GM23338 (cell line): ENCODE measurements at regions not wholly inside any gene's neighbourhood (a gene's known extent, or its start where the extent isn't known, plus 50 kb on each side); places are given as distances from the start of the nearest gene placed in this dataset.

Experiments
- EZH2 ChIP-seq: fragments of 200-600 bp; sonication (generic); IDR thresholded peaks from one replicate; pipeline ENCODE4 v1.8.0; 2017; ENCODE audit warnings: antibody characterized with exemption, mild to moderate bottlenecking, low read depth; ENCODE audit not compliant: unreplicated experiment
- TF ChIP-seq, protein P1 (sequence below), 2 experiments: fragments of 200-600 bp in 1 of 2; sonication (generic) in 1 of 2; conservative IDR thresholded peaks; 2 replicates each; pipeline versions ENCODE4 v1.5.1 to v1.6.1; 2016 to 2017; ENCODE audit warnings: antibody characterized with exemption in 2 of 2, low read depth in 2 of 2, mild to moderate bottlenecking in 2 of 2, moderate library complexity in 1 of 2
- TF ChIP-seq, protein P2 (sequence below): IDR thresholded peaks from 2 replicates; pipeline ENCODE4 v1.6.1; 2016; ENCODE audit warnings: antibody characterized with exemption

DNA sequence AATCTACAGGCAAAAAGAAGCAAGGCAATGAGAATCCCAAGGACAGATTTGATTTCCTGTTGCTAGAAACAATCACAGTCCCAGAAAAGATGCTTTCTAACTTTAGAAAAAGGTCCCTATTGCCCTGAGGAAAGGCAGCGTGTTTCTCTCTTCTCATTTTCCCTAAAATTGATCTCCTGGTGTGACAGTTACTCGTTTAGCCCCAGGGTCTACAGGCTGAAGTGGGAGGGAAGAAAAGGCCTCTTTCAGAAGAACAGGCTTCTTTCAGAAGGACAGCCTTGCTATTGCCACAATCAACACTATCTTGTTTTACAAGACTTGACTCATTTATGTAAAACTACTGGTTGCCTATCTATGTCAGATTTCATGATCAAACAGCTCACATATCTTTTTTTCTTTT lies 121.8 kb upstream of the OR4E1 start:
- TF ChIP-seq, protein P1, sequence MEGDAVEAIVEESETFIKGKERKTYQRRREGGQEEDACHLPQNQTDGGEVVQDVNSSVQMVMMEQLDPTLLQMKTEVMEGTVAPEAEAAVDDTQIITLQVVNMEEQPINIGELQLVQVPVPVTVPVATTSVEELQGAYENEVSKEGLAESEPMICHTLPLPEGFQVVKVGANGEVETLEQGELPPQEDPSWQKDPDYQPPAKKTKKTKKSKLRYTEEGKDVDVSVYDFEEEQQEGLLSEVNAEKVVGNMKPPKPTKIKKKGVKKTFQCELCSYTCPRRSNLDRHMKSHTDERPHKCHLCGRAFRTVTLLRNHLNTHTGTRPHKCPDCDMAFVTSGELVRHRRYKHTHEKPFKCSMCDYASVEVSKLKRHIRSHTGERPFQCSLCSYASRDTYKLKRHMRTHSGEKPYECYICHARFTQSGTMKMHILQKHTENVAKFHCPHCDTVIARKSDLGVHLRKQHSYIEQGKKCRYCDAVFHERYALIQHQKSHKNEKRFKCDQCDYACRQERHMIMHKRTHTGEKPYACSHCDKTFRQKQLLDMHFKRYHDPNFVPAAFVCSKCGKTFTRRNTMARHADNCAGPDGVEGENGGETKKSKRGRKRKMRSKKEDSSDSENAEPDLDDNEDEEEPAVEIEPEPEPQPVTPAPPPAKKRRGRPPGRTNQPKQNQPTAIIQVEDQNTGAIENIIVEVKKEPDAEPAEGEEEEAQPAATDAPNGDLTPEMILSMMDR (conservative IDR thresholded peaks at IDR 0.05; ENCODE audit: low read depth in 2 of 2) = no peak
- TF ChIP-seq, protein P2, sequence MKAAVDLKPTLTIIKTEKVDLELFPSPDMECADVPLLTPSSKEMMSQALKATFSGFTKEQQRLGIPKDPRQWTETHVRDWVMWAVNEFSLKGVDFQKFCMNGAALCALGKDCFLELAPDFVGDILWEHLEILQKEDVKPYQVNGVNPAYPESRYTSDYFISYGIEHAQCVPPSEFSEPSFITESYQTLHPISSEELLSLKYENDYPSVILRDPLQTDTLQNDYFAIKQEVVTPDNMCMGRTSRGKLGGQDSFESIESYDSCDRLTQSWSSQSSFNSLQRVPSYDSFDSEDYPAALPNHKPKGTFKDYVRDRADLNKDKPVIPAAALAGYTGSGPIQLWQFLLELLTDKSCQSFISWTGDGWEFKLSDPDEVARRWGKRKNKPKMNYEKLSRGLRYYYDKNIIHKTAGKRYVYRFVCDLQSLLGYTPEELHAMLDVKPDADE = no peak
- no peak for TF ChIP-seq EZH2
